DMS114 treated with DMSO at 0.1 percent for 48 hours (cell line): ENCODE measurements at regions not wholly inside any gene's neighbourhood (a gene's known extent, or its start where the extent isn't known, plus 50 kb on each side); places are given as distances from the start of the nearest gene placed in this dataset.

Source experiments
- DNase-seq: peaks from one replicate; lab custom pipeline; 2025; ENCODE audit not compliant: unreplicated experiment; lab: John Stamatoyannopoulos, UW

DNA sequence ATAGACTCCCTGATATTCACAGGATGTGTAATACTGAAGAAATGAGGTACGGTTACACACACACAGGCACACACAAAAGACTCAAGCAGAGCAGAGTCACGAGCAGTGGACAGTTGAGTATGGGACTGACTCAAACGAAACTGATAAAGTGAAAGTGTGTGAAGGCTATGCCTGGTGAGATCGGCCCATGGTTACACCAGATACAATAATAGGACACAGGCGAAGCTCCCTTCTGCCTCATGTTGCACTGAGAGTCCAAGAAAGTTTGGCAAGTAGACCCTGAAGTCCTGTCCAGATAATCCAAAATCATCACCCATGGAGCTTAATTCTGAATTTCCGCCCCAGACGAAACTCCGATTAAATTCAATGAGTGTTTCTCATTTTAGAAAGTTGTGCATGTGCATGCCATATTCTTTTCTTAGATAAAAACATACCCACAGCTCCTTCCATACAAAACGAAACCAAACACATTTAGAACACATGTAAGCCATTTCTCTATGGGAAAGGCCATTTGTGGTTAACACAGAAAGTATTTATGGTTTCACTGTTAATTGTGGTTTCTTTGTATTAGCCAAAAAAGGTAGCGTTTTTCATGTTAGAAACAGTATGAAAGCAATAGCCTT is 567.6 kb downstream of the PLCL1 start:
- no peak for DNase-seq

DNA sequence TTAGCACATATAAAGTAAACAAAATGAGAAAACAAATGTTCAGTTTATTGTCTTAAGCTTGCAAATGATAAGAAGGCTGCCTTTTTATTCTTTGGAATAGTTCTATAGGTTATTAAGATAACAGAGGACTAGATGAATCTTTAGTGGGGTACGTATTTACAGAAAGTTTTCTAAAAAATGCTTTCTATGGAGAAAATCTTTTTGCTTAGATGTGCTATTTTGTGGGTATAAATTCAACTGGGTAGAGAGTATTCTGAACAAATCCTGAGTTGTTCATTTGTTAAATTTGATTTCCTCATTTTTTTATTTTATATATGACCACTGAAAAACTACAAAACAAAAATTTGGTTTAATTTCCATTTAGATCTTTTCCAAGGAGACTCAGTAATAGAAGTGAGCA is 566.9 kb downstream of the PLCL1 start:
- no peak for DNase-seq

DNA sequence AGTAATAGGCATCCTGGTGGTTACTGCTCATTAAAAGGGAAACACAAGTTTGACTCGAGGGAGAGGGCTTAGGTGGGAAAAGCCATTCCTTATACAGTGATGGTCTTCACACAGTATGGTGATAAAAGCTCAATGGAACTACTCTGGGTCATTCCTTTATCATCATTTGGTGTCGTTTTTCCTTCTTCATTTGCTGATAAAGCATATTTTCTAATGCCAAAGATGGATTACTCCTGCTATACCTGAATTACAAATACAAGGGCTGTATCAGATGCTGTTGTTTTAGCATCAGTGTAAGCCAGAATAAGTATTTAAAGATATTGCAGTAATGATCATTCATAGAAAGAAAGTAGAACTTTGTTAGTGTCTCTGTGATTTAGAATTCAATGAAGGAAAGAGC is 563.7 kb downstream of the PLCL1 start:
- no peak for DNase-seq

DNA sequence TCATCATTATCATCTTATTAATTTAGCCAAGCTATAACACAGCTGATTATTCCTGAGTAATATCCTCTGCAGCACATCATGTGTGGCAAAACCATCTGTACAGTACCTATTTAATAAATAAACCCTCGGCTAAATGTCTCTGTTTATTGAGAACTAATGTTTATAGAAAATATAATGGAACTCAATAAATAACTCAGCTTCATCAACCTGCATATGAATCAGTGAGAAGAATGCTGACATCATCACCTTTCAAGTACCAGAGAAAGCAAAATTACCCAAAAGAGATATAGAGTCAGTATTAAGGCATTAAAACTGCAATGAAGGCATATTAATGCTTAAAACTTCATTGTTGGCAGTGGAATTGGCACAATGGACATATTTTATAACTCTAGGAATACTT is 558.3 kb downstream of the PLCL1 start:
- DNase-seq = no peak

DNA sequence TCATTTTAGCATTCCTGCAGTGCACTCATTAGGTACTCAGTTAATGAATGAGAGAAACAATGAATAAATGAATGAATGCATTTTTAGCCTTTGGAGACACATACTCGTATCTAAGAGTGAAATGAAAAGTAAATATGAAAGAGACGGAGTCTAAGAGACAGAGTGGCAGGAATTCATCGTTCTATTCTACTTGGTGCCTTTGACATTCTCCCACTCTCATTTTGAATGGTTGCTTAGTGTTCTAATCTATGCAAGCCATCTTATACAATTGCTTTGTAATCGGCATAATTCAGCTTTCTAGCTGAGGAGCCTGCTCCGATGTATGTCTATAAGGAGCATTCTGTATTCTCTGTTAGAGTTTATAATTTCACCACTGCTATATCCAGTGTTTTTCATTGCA is 554.9 kb downstream of the PLCL1 start:
- no peak for DNase-seq

DNA sequence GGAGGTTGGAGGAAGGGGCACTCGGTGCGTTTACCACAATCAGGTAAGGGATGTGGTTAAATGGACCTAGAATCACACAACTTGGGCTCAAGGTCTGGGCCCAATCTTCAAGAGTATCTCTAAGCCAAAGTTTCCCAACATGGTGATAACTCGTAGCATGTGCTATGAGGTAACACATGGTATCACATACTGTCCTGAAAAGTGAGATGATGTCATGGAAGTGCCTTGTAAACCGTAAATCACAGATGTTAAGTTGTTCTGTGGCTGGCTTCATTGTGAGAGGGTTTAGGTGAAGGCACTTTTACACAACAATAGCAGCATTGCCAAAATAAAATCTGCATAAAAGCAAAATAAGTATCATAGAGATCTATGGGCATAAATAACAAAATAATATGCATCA is 551.8 kb downstream of the PLCL1 start:
- no peak for DNase-seq

DNA sequence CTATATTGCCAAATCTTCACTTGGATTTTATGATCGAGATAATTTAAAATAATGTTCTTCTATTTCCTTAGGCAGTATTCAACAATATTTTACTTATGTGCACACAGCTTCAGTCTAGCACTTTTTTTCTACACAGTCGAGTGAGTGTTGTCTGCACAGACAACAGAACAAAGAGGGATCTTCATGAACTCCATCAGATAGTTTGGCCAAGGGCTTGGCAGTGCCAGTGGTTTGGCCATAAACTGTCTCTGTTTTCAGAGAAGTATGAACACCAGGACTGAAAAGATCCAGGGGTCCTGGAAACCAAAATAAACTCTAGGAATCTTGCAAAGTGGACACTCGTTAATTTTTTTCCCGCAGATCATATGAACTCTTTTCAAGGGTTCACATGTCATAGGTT is 547.3 kb downstream of the PLCL1 start:
- DNase-seq = no peak

DNA sequence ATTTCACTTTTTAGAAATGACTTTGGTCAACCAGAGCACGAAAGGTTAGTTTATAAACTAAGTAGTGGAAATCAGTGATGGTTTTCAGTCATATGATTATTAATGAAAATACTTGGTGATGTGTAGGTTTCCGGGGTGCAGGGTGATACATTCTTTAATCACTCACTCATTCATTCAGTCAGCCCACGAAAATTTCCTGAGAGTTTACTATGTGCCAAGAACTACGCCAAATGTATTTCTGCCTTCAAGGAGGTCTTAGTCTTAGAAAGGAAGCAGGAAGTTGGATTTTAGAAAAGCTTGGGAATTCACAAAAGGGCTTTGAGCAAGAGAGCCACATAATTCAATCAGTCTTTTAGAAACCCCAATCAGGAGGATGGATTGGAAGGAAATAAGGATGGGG is 543.6 kb downstream of the PLCL1 start:
- no peak for DNase-seq

DNA sequence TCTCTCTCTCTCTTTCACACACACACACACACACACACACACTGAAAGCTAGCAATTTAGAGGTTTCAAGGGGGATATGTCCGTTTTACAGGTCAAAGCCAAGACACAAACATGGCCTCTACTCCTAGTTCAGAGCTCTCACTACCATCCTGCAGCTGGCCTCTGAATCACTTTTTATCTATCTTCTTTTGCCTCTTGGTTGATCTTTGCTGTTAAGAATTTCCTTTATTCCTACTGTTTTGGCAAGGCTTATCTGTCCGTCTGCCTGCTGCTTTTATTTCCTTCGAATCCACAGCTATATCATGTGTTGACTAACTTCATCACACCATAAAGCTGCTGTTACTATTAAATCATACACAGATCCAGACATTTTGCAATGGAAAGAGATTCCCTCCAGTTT is 543.0 kb downstream of the PLCL1 start:
- no peak for DNase-seq

DNA sequence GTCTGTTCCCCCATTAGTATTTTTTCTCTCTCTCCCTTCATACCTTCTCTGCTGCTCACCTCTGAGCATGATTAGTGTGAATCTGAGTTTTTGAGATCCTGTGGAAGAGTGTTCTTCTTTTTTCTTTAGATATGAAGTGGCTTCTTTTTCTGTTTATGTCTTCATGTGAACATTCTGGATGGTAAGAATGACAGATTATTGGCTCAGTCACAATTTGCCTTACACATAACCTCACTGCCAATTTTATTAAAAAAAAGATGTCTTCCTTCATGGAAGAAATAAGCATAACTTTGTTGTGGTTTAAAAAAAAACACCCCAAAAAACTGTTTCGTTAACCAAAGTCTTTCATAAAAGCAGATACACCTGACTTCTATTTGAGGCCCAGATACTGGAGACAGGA is 539.1 kb downstream of the PLCL1 start:
- DNase-seq = no peak

DNA sequence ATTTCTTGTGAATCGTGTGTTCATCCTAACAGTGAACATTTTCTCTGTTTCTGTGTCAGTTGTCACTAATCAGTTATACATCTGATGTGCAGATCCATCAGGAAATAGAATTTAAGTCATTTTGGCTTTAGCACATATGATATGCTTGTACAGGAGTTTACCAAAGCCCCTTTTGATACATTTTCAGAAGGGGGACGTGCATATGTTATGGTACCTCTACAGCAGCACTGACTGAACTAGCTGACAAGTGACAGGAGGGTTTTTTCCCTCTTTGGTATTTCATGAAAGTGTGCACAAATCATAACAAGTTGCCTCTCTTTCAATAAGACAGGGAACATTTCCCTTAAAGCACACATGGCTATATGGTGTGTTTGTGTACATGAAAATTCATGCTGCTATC is 536.5 kb downstream of the PLCL1 start:
- DNase-seq = no peak

DNA sequence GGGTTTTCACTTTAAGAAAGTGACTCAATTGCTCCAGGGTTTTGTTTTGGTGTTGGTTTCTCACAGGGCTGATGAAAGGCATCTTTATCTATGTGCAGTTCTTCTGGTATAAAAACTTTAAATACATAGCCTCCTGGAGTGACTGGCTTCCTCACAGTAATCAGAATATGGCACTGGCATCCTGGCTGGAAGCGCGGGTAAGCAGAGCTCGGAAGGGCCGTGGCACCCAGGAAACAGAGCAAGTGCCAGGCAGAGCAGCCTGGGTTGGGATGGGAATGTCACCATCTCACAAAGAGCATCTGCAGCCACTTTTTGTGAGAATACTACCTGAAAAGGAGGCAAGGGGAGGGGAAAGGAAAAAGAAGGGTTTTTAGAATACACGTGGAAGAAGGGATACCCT is 534.7 kb downstream of the PLCL1 start:
- no peak for DNase-seq

DNA sequence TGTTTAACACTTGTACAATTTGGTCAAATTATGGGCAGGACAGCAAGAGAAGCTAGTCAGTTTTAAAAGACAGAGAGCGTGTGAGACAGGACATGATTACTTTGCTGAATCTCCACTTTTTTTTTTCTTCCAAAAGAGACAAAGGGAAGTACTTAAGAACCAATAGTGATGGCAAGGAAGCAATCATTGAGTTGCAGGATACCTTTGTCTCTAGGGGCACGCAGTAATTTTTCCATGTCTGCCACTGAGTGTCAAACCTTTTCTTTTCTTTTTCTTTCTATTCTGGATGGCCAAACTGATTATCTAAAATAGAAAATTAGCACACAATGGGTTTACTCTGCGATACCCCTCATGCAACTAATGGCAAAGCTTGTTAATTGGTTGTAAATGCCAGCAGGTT is 533.0 kb downstream of the PLCL1 start:
- DNase-seq = no peak

DNA sequence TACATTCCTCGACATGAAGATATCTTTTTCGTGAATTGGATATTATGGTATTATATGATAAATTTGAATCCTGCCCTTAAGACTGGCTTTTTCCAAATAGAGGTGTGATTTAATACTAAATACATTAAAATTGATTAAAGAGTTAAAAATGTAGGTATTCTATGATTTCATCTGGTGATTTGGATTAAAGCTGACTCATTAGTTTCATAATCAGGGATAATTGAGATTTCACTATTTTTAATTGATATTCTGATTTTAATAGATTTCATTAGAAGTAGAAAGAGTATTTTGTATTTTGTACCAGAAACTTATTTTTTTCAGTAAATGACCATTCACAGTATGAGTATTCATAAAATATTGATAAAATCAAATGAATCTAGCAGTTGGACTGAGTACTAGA is 524.1 kb downstream of the PLCL1 start:
- DNase-seq = no peak

DNA sequence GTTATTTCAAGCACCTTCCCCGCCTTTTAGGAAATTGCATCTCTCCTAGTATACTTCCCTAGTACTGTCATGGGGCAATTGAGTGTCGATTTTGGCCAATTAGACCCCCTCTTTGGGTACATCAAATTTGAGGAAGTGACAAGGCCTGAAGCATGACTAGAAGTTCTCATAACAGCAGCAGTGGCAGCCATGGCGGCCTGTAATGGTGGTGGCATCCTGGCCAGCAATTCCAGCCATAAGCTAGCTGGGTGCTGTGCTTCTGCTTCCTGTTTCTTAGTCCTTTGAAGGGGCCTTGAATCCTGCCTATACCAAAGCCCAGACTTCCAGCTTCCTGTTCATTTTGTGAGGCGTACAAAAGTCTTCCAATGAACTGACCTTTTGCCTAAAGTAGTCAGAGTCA is 523.1 kb downstream of the PLCL1 start:
- DNase-seq = no peak

DNA sequence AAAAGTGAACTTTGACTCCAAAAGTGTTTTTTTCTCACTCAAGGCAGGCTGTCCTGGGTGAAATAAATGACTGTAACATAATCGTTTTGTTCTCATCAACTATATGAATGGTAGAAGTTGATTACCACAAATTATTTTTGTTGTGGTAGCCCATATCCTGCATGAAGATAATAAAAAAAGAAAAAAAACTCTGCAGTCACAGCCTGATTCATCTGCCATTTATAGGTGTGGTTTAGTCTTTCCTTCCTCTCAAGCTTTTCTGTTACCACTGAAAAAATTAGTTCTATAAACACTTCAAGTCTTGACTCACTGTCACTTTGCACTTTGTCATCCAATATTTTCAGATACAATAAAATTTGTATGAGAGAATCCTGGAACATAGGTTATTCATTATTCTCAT is 522.0 kb downstream of the PLCL1 start:
- no peak for DNase-seq

DNA sequence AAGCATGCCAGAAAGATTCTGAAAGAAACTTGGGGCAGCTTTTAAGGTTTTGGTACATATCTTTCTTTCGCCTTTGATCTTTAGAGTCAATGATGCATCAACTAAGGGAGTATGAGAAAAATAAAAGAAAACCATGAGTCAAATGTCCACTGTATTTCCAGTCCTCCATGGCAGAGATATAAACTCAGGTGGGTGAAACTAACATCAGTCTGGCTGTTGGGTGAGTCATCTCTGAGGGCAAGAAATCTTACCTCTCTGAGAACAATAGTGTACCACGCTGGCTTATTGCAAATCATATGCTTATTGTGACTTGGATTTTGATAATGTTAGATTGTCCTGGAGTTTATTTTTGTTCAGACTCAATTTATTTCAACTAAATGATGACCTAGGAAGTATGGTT is 521.0 kb downstream of the PLCL1 start:
- DNase-seq = no peak

DNA sequence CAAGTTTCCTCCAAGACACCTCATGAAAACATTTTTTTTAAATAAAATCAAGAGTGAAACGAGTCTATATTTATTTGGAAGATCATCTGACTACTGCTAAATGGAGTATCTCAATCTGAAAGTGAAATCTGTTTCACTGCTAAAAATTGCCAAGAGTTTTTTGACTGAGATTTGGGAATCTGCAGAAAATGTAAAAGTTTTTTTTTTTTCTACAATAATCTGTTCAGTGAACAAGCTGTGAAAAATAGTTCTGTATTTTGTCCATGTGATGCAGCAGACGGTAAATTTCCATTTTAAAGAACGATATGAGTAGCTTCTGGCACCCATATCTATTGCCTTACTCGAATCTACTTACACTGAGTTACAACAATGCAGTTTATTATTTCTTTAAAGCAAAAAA is 519.7 kb downstream of the PLCL1 start:
- no peak for DNase-seq

DNA sequence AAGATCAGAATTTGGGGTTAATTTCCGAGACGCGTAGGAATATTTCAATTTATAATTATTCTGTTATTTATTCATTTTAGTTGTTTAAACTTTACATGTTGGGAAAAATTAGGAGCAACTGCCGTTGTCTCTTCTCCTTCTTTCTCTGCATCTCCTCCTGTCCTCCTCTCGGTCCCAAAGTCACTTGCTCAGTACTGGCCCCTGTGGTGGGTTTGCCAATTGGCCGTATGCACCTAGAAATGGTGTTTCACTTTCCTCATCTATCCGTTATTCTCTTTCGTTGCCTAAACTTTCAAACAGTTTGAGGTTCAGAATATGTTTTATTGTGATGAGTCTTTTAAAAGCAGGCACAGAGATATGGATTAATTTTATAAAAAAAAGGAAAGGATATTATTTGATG is 517.9 kb downstream of the PLCL1 start:
- no peak for DNase-seq

DNA sequence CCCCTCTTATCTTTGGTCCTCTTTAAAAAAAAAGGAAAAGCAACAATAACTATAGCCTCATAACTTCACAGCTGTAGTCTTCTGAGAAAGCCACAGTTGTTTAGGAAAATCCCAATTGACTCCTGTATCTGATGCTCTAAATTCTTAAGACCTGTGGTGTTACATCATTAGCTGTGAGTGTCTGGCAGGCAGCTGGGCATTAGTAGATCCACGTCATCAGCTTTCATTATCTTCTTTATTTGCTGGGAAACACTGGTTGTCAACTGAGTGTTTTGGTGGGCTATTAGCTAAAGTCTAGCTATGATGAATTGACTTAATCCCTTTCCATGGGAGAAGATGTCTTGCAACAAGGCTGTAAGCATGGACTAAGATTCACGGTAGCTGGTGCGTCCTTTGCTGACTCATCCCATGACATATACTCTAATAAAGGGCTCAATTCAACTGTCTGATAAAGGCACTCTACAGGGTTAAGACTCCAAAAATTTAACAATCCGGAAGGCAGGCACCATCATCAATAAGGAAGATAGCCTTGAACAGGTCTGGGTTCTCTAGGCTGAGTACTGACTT is 517.2 kb downstream of the PLCL1 start:
- DNase-seq = no peak

DNA sequence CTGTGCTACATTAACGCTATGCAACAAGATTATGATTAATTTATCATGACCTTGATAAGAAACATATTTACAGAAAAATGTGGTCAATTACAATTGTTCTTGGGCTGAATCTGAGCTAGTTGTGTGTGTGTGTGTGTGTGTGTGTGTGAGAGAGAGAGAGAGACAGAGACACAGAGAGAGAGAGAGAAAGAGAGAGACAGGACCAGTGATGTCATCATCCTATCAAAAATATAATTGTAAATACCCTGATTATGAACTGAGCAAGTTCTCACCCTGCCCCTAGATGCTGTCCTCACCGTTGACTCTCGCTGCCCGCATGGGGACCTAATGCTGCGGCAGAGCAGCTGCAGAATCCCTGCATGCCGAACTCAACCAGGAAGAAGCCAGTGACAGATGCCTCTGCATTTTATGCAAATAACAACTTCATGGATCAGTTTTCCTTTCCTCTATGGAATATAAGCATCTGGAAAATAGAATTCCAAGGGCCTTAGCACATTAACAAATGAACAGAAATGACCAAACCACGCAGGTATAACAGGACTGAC is 512.5 kb downstream of the PLCL1 start:
- DNase-seq = no peak

DNA sequence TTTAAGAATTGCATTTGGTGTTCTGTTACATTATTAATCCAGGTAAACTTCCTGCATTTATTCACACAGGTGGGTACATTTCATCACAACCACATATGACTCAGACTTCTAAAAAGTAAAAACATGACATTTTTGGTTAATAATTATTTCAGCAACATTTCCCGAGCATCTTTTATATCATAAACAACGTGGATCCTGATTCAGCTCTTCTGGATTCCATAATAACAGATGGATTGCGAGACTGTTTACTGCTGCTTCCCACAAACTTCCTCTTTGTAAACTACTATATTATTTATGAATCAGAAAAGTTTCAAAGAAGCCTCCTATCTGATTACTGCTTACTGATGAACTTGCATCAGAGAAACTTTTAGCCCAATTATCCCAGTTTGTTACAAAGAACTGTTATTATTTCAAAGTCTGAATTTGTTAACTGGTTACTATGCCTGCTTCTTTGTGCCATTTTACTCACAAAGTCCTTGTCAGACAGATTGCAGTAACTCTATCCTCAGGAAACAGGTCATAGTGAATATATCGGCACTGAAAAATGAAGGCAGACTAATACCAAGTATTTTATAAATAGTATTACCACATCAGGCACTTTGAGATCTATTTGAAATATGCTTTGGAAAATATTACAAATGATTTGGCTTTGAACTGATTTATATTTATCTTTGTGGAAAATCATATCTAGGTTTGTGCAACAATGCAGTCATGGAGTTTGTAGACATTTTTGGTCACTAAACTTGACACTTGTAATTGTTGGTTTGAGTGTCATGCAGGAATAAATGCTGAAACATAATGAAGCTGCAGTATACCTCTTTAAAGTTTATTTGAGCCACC is 511.6 kb downstream of the PLCL1 start:
- no peak for DNase-seq
